ENCODE measurements at regions not wholly inside any gene's neighbourhood (a gene's known extent, or its start where the extent isn't known, plus 50 kb on each side); places are given as distances from the start of the nearest gene placed in this dataset.

GRCh38 chr13:22103046-22104027 is 432.5 kb downstream of the FGF9 start:
- no peak for DNase-seq

- no peak for DNase-seq
Observed at GRCh38 chr13:22106058-22106457, 435.2 kb downstream of the FGF9 start.

- DNase-seq: no peak
Observed at GRCh38 chr13:22107549-22107948, 436.7 kb downstream of the FGF9 start.

GRCh38 chr13:22108283-22108942 is 437.5 kb downstream of the FGF9 start:
- no peak for DNase-seq

GRCh38 chr13:22108979-22109378 is 438.1 kb downstream of the FGF9 start:
- DNase-seq: no peak

- DNase-seq: no peak
Observed at GRCh38 chr13:22110368-22110767, 439.5 kb downstream of the FGF9 start.

GRCh38 chr13:22111152-22111783 is 440.4 kb downstream of the FGF9 start:
- DNase-seq: no peak

GRCh38 chr13:22111961-22112360 is 441.1 kb downstream of the FGF9 start:
- DNase-seq: no peak

- DNase-seq: no peak
Observed at GRCh38 chr13:22112956-22113745, 442.3 kb downstream of the FGF9 start.

- DNase-seq: peak in 1 of 2 experiments; percentile 9
Observed at GRCh38 chr13:22114630-22115311, 443.9 kb downstream of the FGF9 start.

- no peak for DNase-seq
Observed at GRCh38 chr13:22118158-22118557, 447.3 kb downstream of the FGF9 start.

- no peak for DNase-seq
Observed at GRCh38 chr13:22120646-22121045, 449.8 kb downstream of the FGF9 start.

GRCh38 chr13:22121146-22121739 is 450.4 kb downstream of the FGF9 start:
- DNase-seq: no peak

GRCh38 chr13:22126433-22127021 is 455.7 kb downstream of the FGF9 start:
- DNase-seq: no peak

- DNase-seq: no peak
Observed at GRCh38 chr13:22127277-22128164, 456.6 kb downstream of the FGF9 start.

GRCh38 chr13:22128441-22129408 is 457.9 kb downstream of the FGF9 start:
- DNase-seq: no peak

GRCh38 chr13:22130254-22130653 is 459.4 kb downstream of the FGF9 start:
- DNase-seq: no peak

- no peak for DNase-seq
Observed at GRCh38 chr13:22134261-22134660, 463.4 kb downstream of the FGF9 start.

- DNase-seq: no peak
Observed at GRCh38 chr13:22135446-22135845, 464.6 kb downstream of the FGF9 start.
